Effector memory CD8-positive, alpha-beta T cell (primary cell): ENCODE measurements at regions not wholly inside any gene's neighbourhood (a gene's known extent, or its start where the extent isn't known, plus 50 kb on each side); places are given as distances from the start of the nearest gene placed in this dataset.

Experiments
- ATAC-seq: fragments of 150-1000 bp; cut with Tn5 transposase; replicated peaks from 2 replicates; pipeline ENCODE4 v1.10.0; 2021; ENCODE audit warnings: mild to moderate bottlenecking, moderate library complexity
- DNase-seq, 3 experiments: peaks; one replicate each; pipeline ENCODE4 v3.0.0; 2021
- H3K27ac Mint-ChIP-seq, 2 donors: one replicate each; pipeline ENCODE4 v1.8.0; 2022; ENCODE audit warnings: mild to moderate bottlenecking in 2 of 2, mixed read lengths in 2 of 2, moderate library complexity in 2 of 2
- H3K27me3 Mint-ChIP-seq, 2 donors: one replicate each; pipeline ENCODE4 v1.8.0; 2022; ENCODE audit warnings: mixed read lengths in 2 of 2
- H3K36me3 Mint-ChIP-seq: one replicate; pipeline ENCODE4 v1.8.0; 2022; ENCODE audit warnings: mild to moderate bottlenecking, moderate library complexity, mixed read lengths; ENCODE audit not compliant: insufficient read depth
- H3K4me1 Mint-ChIP-seq, 2 donors: one replicate each; pipeline ENCODE4 v1.8.0; 2022; ENCODE audit warnings: low read depth in 2 of 2, mixed read lengths in 2 of 2
- H3K4me3 Mint-ChIP-seq, 2 donors: one replicate each; pipeline ENCODE4 v1.8.0; 2022; ENCODE audit warnings: mild to moderate bottlenecking in 2 of 2, mixed read lengths in 2 of 2, moderate library complexity in 2 of 2
- H3K9me3 Mint-ChIP-seq, 2 donors: one replicate each; pipeline ENCODE4 v1.8.0; 2022; ENCODE audit warnings: mixed read lengths in 2 of 2

DNA sequence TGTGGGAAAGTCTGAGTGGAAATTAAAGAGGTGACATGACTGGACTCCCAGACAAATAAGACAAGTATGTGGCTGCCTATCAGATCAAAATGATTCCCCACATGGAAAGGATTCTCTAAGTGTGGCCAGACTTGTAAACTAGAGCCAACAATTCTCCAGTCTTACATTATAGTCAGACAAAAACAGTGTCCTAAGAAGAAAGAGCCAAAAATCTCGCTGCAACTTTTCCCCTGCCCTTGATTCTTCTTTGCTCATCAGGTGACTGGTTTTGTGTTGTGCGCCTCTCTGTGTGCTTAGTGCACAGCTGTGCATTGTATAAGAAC lies 164.2 kb upstream of the TARS1 start:
- H3K36me3 Mint-ChIP-seq, result peaks cover 3% of the 10 kb centered on the region
- DNase-seq, result no peak
- no peaks in the 10 kb centered on the region for H3K4me1 Mint-ChIP-seq
- no peak overlapping the region for H3K27ac Mint-ChIP-seq
- ATAC-seq, result no peak
- no peaks in the 10 kb centered on the region for H3K27me3 Mint-ChIP-seq
- peaks cover 0 to 2% of the 10 kb centered on the region in 2 donors for H3K9me3 Mint-ChIP-seq
- no peak overlapping the region for H3K4me3 Mint-ChIP-seq

DNA sequence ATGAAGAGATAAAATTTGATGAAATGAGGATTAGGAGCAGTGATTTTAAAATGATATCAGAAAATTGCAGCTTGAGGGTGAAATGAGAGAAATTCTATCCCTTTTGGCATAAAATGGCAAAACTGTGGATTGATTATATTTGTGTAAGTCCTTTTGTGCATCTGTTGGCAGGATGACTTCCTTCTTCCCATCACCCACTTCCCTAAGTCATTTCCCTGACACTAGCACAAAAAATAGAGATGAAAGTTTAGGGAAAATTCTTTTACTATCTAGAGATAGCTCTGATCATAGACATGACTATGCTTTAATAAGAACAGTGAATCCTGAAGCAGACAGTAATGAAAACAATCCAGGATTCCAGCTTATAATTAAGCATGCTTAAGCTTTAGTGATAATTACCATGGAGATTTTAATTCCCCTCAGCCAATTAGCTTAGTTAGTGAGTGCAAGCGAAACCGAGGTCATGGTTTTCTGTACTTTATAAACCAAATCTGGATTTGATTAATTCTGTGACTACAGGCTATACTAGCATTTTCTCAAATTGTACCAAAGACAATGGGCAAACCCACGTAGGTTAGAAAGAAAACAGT lies 163.6 kb upstream of the TARS1 start:
- ATAC-seq (no peak), DNase-seq (no peak)
- peaks cover 0 to 2% of the 10 kb centered on the region in 2 donors for H3K9me3 Mint-ChIP-seq
- H3K4me1 Mint-ChIP-seq, result no peaks in the 10 kb centered on the region
- H3K27ac Mint-ChIP-seq, result no peak overlapping the region
- no peaks in the 10 kb centered on the region for H3K27me3 Mint-ChIP-seq
- H3K4me3 Mint-ChIP-seq, result no peak overlapping the region
- peaks cover 3% of the 10 kb centered on the region for H3K36me3 Mint-ChIP-seq

DNA sequence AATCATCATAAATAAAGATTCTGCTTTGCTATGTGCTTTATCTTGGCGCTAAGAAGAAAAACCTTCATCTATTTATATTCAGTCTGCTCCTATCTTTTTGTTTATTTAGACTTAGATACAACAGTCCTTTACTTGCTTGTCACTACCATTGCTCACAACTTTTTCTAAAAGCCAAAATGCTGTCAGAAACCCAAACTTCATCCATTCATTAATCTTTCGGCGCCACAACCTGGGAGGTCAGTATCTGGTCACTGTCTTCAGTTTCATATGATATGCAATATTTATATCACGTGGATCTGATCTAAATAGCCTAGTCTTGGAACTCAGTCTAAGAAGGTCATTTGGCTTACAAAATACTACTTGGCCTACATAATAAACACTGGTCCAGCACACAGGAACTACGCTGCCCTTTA lies 159.3 kb upstream of the TARS1 start:
- ATAC-seq (no peak), DNase-seq (no peak)
- H3K27me3 Mint-ChIP-seq, result no peaks in the 10 kb centered on the region
- H3K9me3 Mint-ChIP-seq, result no peaks in the 10 kb centered on the region
- no peak overlapping the region for H3K4me3 Mint-ChIP-seq
- no peaks in the 10 kb centered on the region for H3K36me3 Mint-ChIP-seq
- H3K27ac Mint-ChIP-seq, result no peak overlapping the region
- no peaks in the 10 kb centered on the region for H3K4me1 Mint-ChIP-seq

DNA sequence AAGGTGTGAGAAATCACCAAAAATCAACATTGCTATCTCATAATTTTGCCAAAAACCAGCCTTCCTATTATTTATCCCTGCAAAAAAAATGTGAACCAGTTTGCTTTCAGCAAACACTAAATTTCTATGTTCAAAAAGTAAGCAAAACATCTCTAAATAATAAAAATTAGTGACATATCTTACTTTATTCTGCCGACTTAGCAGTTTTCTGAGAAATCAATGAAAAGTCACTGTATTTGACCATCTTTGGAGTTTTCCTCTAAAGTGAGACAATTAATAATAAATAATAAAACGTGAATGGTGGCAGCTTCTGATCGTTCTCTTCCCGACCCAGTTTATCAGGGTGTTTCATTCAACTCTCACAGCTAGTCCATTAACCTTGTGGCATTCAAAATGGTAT lies 158.6 kb upstream of the TARS1 start:
- ATAC-seq, result no peak
- Mint-ChIP-seq H3K27me3 (no peaks in the 10 kb centered on the region), H3K9me3 (no peaks in the 10 kb centered on the region), H3K4me1 (no peaks in the 10 kb centered on the region), H3K4me3 (no peak overlapping the region), H3K36me3 (no peaks in the 10 kb centered on the region), H3K27ac (no peak overlapping the region)
- no peak for DNase-seq

DNA sequence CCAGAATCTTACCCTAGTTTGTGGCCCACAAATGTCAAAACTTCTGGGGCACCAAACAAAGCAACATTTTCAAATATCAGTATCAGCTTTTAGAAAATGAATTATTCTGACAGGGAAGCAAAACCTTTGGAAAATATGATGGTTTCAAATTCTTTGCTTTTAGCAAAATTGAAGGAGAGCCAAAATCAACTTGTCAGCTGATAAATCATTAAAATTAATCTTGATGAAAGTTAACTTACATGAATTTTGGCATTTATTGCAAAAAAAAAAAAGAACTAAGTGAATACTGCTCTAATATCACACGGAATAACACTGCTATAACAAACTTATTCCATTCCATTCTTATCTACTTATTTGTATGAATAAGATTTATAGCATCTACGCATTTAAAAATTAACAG lies 158.1 kb upstream of the TARS1 start:
- DNase-seq, result no peak
- no peaks in the 10 kb centered on the region for H3K27me3 Mint-ChIP-seq
- ATAC-seq, result no peak
- no peak overlapping the region for H3K27ac Mint-ChIP-seq
- H3K36me3 Mint-ChIP-seq, result no peaks in the 10 kb centered on the region
- H3K4me1 Mint-ChIP-seq, result no peaks in the 10 kb centered on the region
- no peaks in the 10 kb centered on the region for H3K9me3 Mint-ChIP-seq
- H3K4me3 Mint-ChIP-seq, result no peak overlapping the region

DNA sequence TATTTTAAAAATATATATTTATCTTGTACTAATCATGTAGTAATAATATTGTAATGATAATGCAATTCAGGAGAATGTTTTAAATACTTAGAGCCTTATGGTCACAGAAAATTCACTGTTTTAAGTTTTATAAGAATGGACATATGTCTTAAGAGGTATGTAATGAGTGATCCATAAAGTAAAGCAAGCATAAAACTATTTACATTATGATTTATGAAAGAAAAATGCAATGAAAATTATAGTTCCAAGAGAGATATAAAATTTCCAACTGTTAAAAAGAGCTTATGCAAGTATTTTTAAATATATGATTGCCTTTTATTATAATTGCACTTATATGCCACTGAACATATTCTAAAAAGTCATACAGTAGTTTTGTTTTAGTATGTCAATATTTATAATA lies 157.5 kb upstream of the TARS1 start:
- Mint-ChIP-seq H3K27me3 (no peaks in the 10 kb centered on the region), H3K4me3 (no peak overlapping the region), H3K9me3 (no peaks in the 10 kb centered on the region), H3K27ac (no peak overlapping the region), H3K36me3 (no peaks in the 10 kb centered on the region), H3K4me1 (no peaks in the 10 kb centered on the region)
- ATAC-seq (no peak), DNase-seq (no peak)

DNA sequence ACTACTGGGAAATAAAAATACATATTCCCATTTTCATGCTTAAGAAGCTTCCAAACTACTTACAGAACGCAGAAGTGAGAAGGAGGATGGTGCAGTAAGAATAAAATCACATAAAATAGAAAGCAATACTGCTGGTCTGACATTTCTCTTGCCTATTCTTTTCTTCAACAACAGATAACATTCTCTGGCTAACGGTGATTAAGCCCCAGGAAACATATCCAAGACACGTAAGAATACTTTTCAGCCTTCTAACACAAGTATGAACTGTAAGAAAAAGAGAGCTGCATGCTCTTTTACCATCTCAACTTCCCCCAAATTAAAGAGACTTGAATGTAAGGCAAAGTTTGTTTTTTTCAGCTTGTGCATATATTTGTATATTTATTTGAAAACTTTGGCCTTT lies 156.1 kb upstream of the TARS1 start:
- no peak for DNase-seq
- no peaks in the 10 kb centered on the region for H3K4me1 Mint-ChIP-seq
- H3K27me3 Mint-ChIP-seq, result no peaks in the 10 kb centered on the region
- H3K4me3 Mint-ChIP-seq, result no peak overlapping the region
- H3K27ac Mint-ChIP-seq, result no peak overlapping the region
- H3K36me3 Mint-ChIP-seq, result no peaks in the 10 kb centered on the region
- ATAC-seq, result no peak
- H3K9me3 Mint-ChIP-seq, result no peaks in the 10 kb centered on the region

DNA sequence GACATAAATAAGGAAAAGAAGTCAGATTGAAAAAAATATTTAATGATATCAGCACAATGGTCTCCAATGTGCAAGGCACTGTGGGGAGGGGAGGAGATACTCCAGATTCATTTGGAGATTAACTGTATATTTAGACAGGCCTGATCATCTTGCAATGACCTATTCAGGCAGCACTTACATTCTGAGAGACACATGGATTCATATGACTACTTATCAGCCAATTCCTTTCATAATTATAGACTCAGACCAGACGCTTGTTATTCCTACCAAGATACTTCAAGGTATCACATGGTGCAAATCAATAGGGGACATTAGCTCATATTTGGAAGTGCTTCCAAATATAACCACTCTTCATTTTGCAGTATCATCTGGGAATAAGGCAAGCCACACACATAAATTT lies 153.5 kb upstream of the TARS1 start:
- no peak for ATAC-seq
- Mint-ChIP-seq H3K27me3 (no peaks in the 10 kb centered on the region), H3K36me3 (no peaks in the 10 kb centered on the region), H3K9me3 (peaks cover 5 to 7% of the 10 kb centered on the region in 2 donors), H3K4me3 (no peak overlapping the region), H3K4me1 (no peaks in the 10 kb centered on the region), H3K27ac (no peak overlapping the region)
- no peak for DNase-seq

DNA sequence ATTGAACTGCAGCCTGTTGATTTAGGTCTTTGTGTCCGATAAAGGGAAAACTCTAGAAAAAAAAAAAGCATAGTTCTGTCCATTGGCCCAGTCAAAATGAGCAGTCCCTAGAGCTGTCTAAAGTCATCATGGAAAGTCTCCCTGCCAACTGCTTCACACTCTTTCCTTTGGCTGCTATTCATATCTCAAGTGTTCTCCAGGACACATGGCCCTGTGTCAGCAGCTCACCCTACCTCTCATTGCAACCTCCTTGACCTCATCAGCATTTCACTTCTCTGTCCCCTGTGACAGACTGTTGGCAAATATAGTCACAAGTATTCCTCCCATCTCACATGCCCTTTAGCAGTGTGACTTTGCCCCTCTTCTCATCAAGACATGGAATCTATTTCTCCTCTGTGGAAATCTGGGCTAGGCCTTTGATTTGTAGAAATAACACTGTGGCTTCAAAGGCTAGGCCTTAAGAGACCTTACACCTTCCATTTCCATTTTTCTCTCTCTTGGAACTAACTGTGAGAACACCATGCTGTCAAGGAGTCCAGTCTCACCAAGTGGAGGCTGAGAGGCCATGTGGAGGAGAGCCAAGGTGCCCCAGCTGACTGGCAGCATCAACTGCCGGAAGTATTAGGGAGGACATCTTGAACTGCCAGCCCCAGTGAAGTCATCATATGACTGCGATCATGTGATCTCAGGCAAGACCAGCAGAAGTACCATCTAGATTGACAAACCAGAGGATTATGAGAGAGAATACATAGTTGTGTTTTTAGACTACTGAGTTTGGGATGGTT lies 149.4 kb upstream of the TARS1 start:
- H3K27me3 Mint-ChIP-seq, result no peaks in the 10 kb centered on the region
- H3K9me3 Mint-ChIP-seq, result peaks cover 7 to 8% of the 10 kb centered on the region in 2 donors
- DNase-seq (no peak), ATAC-seq (no peak)
- no peak overlapping the region for H3K4me3 Mint-ChIP-seq
- no peaks in the 10 kb centered on the region for H3K4me1 Mint-ChIP-seq
- H3K36me3 Mint-ChIP-seq, result no peaks in the 10 kb centered on the region
- H3K27ac Mint-ChIP-seq, result no peak overlapping the region

DNA sequence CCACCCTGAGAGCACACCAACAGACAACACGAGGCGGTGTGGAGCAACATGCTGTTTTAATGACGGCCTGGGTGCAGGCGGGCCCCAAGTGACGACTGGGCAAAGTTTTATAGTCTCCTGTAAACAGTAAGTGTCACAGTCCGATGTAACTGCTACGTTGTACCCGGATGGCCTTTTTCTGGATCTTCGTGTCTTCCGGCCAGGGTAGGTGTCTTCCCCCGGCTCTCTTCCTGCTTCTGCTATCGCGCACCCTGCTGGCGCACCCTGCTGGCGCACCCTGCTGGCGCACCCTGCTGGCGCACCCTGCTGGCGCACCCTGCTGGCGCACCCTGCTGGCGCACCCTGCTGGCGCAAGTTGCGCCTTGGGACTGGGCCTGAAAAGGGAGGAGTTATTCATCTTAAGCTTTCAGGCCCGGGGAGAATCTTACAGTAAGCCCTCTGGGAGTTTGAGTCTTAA lies 143.0 kb upstream of the TARS1 start:
- Mint-ChIP-seq H3K4me1 (no peaks in the 10 kb centered on the region), H3K27me3 (no peaks in the 10 kb centered on the region), H3K4me3 (no peak overlapping the region), H3K27ac (no peak overlapping the region), H3K36me3 (no peaks in the 10 kb centered on the region), H3K9me3 (peaks cover 0 to 3% of the 10 kb centered on the region in 2 donors)
- DNase-seq (no peak), ATAC-seq (no peak)

DNA sequence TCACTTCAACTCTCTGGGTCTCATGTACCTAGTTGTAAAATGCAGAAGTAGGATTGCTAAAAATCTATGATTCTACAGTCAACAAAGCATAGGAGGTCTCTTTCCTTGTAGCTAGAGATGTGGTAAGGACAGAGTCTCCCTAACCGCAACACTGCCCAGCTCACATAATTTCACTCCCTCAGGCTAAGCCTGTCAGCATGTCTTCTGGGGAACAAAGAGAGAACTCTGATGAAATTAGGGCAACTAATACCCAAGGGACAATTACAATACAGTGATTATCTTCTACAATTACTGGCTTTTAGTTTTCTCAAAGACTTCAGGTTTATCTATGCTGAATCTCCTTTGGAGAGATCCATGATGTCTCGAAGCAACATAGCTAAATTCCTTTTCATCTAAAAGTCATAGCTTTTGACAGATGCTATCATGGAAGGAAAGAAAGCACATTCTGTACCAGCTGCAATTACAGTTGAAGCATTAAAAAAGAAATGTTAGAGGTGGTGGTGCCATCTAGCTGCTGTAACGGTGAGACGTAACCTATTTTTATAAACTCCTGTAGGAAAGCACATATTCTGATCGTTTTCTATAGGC lies 141.1 kb upstream of the TARS1 start:
- Mint-ChIP-seq H3K36me3 (no peaks in the 10 kb centered on the region), H3K9me3 (no peaks in the 10 kb centered on the region), H3K4me3 (no peak overlapping the region), H3K4me1 (no peaks in the 10 kb centered on the region), H3K27ac (no peak overlapping the region), H3K27me3 (no peaks in the 10 kb centered on the region)
- ATAC-seq (no peak), DNase-seq (no peak)

DNA sequence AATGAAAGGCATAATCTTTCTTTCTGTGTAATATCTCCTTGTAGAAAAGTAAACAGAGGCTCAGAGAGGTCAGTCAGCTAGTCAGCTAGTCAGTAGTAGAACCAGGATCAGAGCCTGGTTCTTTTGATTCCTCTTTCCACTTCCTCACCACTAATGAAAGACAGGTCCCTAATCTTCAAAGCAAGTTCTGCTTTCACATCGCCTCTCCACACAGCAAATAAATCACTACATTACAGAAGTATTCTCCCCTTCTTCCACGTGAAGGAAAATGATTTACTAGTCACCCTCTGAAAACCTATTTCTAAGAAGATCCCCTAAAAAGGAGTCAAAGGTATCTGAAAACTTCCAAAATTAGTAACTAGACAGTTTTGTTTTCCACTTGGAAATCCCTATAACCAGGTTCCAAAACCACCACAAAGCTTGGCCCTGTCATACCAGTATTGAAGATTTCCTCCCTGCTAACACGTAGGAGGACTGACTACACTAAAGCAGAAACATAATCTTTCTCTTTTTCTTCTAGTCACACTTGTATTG lies 140.5 kb upstream of the TARS1 start:
- H3K27ac Mint-ChIP-seq, result no peak overlapping the region
- ATAC-seq, result no peak
- no peaks in the 10 kb centered on the region for H3K9me3 Mint-ChIP-seq
- H3K4me3 Mint-ChIP-seq, result no peak overlapping the region
- H3K4me1 Mint-ChIP-seq, result no peaks in the 10 kb centered on the region
- no peaks in the 10 kb centered on the region for H3K36me3 Mint-ChIP-seq
- DNase-seq, result no peak
- H3K27me3 Mint-ChIP-seq, result no peaks in the 10 kb centered on the region

DNA sequence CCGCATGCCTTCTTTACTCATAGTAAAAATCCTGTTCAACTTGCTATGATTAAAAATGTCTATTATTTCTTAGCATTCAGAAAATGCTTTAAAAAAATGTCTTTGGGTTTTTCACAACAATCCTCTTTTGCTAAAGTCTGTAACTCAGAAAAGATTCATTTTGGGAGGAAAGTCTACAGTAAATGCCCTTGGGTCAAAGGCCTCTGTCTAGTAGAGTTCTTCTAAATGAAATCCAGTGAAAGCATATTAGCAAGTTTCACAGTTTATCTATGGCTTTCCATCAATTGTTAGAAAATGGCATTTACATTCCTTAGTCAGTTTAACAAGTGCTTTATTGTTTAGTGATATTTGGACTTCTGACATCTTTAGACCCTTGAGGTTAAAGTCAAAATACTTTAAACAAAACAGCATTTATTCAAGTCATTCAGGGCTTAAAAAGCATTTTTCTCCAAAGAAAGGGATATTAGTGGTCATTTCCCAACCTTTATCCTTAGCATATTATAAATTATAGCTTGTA lies 137.1 kb upstream of the TARS1 start:
- H3K4me1 Mint-ChIP-seq, result no peaks in the 10 kb centered on the region
- DNase-seq, result no peak
- no peak overlapping the region for H3K4me3 Mint-ChIP-seq
- no peaks in the 10 kb centered on the region for H3K27me3 Mint-ChIP-seq
- H3K9me3 Mint-ChIP-seq, result no peaks in the 10 kb centered on the region
- ATAC-seq, result no peak
- no peak overlapping the region for H3K27ac Mint-ChIP-seq
- H3K36me3 Mint-ChIP-seq, result no peaks in the 10 kb centered on the region

DNA sequence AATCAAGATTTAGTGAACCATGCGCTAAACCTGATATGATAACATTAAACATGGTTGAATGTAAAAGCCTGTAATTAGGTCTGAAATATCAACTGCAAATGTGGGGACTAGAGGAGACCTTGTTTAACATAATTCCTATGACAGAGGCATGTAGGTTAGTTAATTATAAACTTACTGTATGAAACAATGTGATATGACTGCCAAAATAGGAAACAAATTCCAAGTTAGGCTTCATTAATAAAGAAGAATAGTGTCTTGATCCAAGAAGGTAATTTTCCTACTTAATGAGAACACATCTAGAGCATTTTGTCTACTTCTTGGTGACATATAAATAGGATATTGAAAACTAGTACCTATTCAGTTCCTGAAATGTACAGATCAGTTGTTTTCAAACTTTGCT lies 136.2 kb upstream of the TARS1 start:
- DNase-seq (no peak), ATAC-seq (no peak)
- no peaks in the 10 kb centered on the region for H3K36me3 Mint-ChIP-seq
- H3K27me3 Mint-ChIP-seq, result no peaks in the 10 kb centered on the region
- H3K9me3 Mint-ChIP-seq, result no peaks in the 10 kb centered on the region
- no peaks in the 10 kb centered on the region for H3K4me1 Mint-ChIP-seq
- H3K4me3 Mint-ChIP-seq, result no peak overlapping the region
- no peak overlapping the region for H3K27ac Mint-ChIP-seq
